Effector CD8-positive, alpha-beta T cell (primary cell): ENCODE measurements at regions not wholly inside any gene's neighbourhood (a gene's known extent, or its start where the extent isn't known, plus 50 kb on each side); places are given as distances from the start of the nearest gene placed in this dataset.

Experiments
- DNase-seq: peaks from one replicate; lab custom pipeline; 2025; lab: John Stamatoyannopoulos, UW

DNA sequence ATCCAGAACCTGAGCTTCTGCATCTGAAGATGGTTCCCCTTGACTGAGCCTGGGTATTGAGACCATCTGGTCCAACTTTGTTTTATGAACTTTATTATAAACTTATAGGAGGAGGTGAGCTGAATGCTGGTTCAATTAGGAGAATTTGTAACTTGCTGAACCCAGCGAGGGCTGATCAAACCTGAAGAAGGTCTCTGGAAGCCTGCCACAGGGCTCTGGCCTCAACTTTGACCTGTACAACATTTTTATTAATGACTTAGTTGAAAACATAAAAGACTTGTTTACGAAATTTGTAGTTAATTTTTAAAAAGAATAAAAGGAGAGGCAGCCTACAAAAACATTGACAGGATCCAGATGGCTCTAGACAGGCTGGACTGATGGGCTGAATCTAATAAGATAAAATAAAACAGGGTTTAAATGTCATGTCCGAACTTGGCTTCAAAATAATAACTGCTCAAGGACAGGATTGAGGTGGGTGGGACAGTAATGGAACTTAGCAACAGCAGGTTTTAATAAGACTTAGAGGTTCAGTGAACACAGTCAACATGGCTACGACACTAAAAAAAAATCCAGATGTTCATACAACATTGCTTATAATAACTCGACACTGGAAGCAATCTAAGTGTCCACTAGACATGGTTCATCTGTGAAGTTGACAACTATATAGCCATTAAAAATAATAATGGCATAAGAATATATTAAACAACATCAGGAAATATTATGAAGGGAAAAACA lies 53.4 kb upstream of the GJB5 start:
- DNase-seq, result no peak
